Naive B cell (primary cell): ENCODE measurements at regions not wholly inside any gene's neighbourhood (a gene's known extent, or its start where the extent isn't known, plus 50 kb on each side); places are given as distances from the start of the nearest gene placed in this dataset.

Experiments
- ATAC-seq, 2 donors: fragments of 150-1000 bp; cut with Tn5 transposase; 2 replicates each; pipeline ENCODE4 v1.10.0; 2021; ENCODE audit warnings: low read depth in 2 of 2, mild to moderate bottlenecking in 2 of 2, moderate library complexity in 2 of 2
- DNase-seq: peaks from one replicate; pipeline ENCODE4 v3.0.0; 2022
- H3K27ac Mint-ChIP-seq, 6 donors: one replicate each; pipeline ENCODE4 v1.8.0; 2020 to 2022; ENCODE audit warnings: mild to moderate bottlenecking in 6 of 6, mixed read lengths in 6 of 6, moderate library complexity in 5 of 6, inconsistent platforms in 2 of 6
- H3K27me3 Mint-ChIP-seq, 3 donors: one replicate each; pipeline ENCODE4 v1.8.0; 2021 to 2022; ENCODE audit warnings: mixed read lengths in 3 of 3, mild to moderate bottlenecking in 1 of 3
- H3K36me3 Mint-ChIP-seq, 2 donors: one replicate each; pipeline ENCODE4 v1.8.0; 2020 to 2022; ENCODE audit warnings: mixed read lengths in 2 of 2, inconsistent platforms in 1 of 2, mild to moderate bottlenecking in 1 of 2
- H3K4me1 Mint-ChIP-seq, 3 donors: one replicate each; pipeline ENCODE4 v1.8.0; 2020 to 2022; ENCODE audit warnings: mixed read lengths in 3 of 3, inconsistent platforms in 1 of 3, mild to moderate bottlenecking in 1 of 3, moderate library complexity in 1 of 3
- H3K4me3 Mint-ChIP-seq, 8 donors: one replicate each; pipeline ENCODE4 v1.8.0; 2020 to 2022; ENCODE audit warnings: mild to moderate bottlenecking in 8 of 8, mixed read lengths in 8 of 8, moderate library complexity in 8 of 8, inconsistent platforms in 2 of 8
- H3K9me3 Mint-ChIP-seq, 7 donors: one replicate each; pipeline ENCODE4 v1.8.0; 2020 to 2022; ENCODE audit warnings: mixed read lengths in 7 of 7, mild to moderate bottlenecking in 5 of 7, inconsistent platforms in 2 of 7, moderate library complexity in 1 of 7

DNA sequence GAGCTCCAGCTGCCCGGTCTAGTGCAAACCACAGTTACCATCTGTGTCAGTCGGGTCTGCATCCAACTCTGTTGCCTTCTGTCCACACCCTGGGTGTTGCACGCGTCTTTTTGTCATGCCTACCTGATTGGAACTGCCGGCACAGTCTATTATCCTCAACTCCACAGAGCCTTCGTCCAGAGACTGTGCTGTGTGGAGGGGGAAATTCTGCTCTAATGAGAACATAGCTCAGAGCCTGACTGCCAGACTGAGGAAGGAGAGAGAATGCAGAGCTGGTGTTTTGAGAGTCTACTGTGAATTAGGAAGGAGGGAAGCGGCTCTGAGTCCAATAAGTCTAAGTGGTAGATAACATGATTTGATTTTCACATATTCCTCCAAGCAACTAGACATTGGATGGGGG is 68.3 kb upstream of the GPR139 start:
- Mint-ChIP-seq H3K27me3 (peaks cover 0 to 9% (median 0%) of the 10 kb centered on the region in 3 donors), H3K4me3 (no peak overlapping the region), H3K27ac (no peak overlapping the region), H3K4me1 (no peaks in the 10 kb centered on the region), H3K9me3 (peaks cover 0 to 10% (median 2%) of the 10 kb centered on the region in 7 donors), H3K36me3 (no peaks in the 10 kb centered on the region)
- ATAC-seq (no peak), DNase-seq (no peak)

DNA sequence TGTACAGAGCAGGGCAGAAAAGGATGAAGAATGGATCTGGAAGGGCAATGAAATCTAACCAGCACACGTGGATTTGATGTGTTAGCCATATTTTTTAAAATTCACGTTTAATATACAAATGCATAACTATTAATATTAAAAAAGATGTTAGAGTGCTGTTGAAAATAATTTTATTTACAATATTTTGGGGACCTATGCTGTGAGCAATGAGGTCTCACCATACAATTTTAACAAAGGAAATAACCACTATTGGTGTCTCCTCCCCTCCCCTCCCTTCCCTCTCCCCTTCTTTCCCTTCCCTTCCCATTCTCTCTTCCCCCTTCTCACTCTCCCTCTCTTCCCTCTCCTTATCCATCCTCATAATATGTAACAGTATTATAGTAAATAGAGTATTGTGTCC is 64.2 kb upstream of the GPR139 start:
- no peaks in the 10 kb centered on the region for H3K4me1 Mint-ChIP-seq
- no peak for ATAC-seq
- peaks cover 0 to 13% (median 5%) of the 10 kb centered on the region in 7 donors for H3K9me3 Mint-ChIP-seq
- H3K27ac Mint-ChIP-seq, result no peak overlapping the region
- H3K27me3 Mint-ChIP-seq, result peaks cover 6 to 14% (median 13%) of the 10 kb centered on the region in 3 donors
- no peaks in the 10 kb centered on the region for H3K36me3 Mint-ChIP-seq
- no peak for DNase-seq
- no peak overlapping the region for H3K4me3 Mint-ChIP-seq

DNA sequence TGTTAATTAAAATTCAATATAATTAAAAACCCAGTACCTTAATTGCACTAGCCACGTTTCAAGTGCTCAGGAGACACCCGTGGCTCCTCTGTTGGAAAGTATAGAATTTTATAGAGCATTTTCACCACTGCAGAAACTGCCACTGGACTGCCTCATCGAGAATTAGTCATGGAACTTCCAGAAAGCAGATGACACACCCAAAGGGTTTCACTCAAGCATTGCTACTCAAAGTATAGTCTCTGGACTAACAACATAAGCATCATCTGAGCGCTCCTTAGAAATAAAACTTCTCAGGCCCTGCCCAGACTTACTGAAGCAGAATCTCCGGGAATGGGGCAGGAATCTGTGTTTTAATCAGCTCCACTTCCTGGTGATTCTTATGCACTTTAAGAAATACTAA is 63.5 kb upstream of the GPR139 start:
- no peaks in the 10 kb centered on the region for H3K36me3 Mint-ChIP-seq
- H3K4me1 Mint-ChIP-seq, result no peaks in the 10 kb centered on the region
- no peak overlapping the region for H3K4me3 Mint-ChIP-seq
- ATAC-seq (no peak), DNase-seq (no peak)
- peaks cover under 1 to 13% (median 7%) of the 10 kb centered on the region in 7 donors for H3K9me3 Mint-ChIP-seq
- H3K27me3 Mint-ChIP-seq, result peaks cover 6 to 13% (median 10%) of the 10 kb centered on the region in 3 donors
- no peak overlapping the region for H3K27ac Mint-ChIP-seq

DNA sequence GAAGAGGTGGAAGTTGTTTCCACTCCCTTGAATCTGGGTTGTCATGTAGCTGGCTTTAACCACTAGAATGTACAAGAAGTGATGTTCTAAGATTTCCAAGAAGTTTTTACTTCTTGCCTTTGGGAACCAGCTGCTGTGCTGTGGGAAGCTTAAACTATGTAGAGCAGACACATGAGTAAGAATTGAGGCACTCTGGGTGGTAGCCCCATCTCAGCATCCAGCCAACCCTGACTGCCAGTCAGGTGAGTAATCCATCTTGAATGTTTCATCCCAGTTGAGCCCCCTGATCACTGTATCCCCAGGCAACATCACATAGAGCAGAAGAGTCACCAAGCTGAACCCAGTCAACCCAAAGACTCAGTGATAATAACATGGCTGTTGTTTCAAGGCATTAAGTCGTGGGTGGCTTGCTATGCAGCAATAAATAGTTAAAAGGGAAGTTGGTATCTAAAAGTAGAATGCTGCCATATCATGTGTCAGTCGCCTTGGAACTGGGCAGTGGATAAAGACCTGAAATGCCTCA is 62.8 kb upstream of the GPR139 start:
- Mint-ChIP-seq H3K4me3 (no peak overlapping the region), H3K36me3 (no peaks in the 10 kb centered on the region), H3K9me3 (peaks cover 4 to 18% (median 11%) of the 10 kb centered on the region in 7 donors), H3K27ac (no peak overlapping the region), H3K4me1 (no peaks in the 10 kb centered on the region), H3K27me3 (peaks cover 6 to 13% (median 10%) of the 10 kb centered on the region in 3 donors)
- DNase-seq (no peak), ATAC-seq (no peak)

DNA sequence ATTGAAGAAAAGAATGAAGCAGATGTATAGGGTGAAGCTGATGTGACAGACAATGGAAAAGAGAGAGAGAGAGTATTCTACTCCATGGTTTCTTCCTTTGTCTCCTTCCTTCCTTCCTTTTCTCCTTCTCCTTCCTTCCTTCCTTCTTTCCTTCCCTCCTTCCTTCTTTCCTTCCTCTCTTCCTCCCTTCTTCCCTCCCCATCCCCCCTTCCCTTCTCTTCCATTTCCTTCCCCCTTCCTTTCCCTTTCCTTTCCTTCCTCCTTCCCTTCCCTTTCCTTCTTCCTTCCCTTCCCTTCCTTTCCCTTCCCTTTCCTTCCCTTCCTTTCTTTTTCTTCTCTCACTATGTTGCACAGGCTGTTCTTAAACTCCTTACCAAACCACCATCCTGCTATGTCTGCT is 55.7 kb upstream of the GPR139 start:
- H3K27me3 Mint-ChIP-seq, result peaks cover 0 to 15% (median 6%) of the 10 kb centered on the region in 3 donors
- H3K4me3 Mint-ChIP-seq, result no peak overlapping the region
- peaks cover 4 to 12% of the 10 kb centered on the region in 2 donors for H3K36me3 Mint-ChIP-seq
- no peak overlapping the region for H3K27ac Mint-ChIP-seq
- ATAC-seq, result no peak
- no peaks in the 10 kb centered on the region for H3K4me1 Mint-ChIP-seq
- H3K9me3 Mint-ChIP-seq, result peaks cover 11 to 61% (median 24%) of the 10 kb centered on the region in 7 donors
- no peak for DNase-seq
